ENCODE measurements at regions not wholly inside any gene's neighbourhood (a gene's known extent, or its start where the extent isn't known, plus 50 kb on each side); places are given as distances from the start of the nearest gene placed in this dataset.

- TF ChIP-seq, protein P1, sequence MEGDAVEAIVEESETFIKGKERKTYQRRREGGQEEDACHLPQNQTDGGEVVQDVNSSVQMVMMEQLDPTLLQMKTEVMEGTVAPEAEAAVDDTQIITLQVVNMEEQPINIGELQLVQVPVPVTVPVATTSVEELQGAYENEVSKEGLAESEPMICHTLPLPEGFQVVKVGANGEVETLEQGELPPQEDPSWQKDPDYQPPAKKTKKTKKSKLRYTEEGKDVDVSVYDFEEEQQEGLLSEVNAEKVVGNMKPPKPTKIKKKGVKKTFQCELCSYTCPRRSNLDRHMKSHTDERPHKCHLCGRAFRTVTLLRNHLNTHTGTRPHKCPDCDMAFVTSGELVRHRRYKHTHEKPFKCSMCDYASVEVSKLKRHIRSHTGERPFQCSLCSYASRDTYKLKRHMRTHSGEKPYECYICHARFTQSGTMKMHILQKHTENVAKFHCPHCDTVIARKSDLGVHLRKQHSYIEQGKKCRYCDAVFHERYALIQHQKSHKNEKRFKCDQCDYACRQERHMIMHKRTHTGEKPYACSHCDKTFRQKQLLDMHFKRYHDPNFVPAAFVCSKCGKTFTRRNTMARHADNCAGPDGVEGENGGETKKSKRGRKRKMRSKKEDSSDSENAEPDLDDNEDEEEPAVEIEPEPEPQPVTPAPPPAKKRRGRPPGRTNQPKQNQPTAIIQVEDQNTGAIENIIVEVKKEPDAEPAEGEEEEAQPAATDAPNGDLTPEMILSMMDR (IDR thresholded peaks at IDR 0.05): no peak
- no peak for TF ChIP-seq POLR2A (IDR thresholded peaks at IDR 0.05)
Observed at GRCh38 chr3:148202386-148202785, 495.3 kb upstream of the AGTR1 start.
